AG09319 (cell line): ENCODE measurements at regions not wholly inside any gene's neighbourhood (a gene's known extent, or its start where the extent isn't known, plus 50 kb on each side); places are given as distances from the start of the nearest gene placed in this dataset.
"Not testable (repeated sequence)": the region's sequence is repeated elsewhere in the genome, so short reads cannot be mapped to it uniquely, and the experiment has no call there.

Experiments
- DNase-seq: peaks from one replicate; pipeline ENCODE4 v3.0.0-alpha.2; 2010; ENCODE audit warnings: low read depth; ENCODE audit errors: extremely low read depth
- CTCF ChIP-seq: IDR thresholded peaks from 2 replicates; pipeline ENCODE4 v1.5.1; 2011; ENCODE audit warnings: low read depth, mild to moderate bottlenecking, inconsistent platforms, low read length, moderate library complexity

- no peak for TF ChIP-seq CTCF
- DNase-seq, result no peak
Measured at GRCh38 chr2:147297820-147298219, 547.0 kb upstream of the ACVR2A start.

GRCh38 chr2:147294825-147295392 lies 549.9 kb upstream of the ACVR2A start:
- TF ChIP-seq CTCF, result no peak
- DNase-seq, result no peak

- no peak for TF ChIP-seq CTCF
- no peak for DNase-seq
Measured at GRCh38 chr2:147293991-147294824, 550.6 kb upstream of the ACVR2A start.

GRCh38 chr2:147288131-147288530 lies 556.7 kb upstream of the ACVR2A start:
- no peak for TF ChIP-seq CTCF
- no peak for DNase-seq

GRCh38 chr2:147275943-147276342 lies 568.9 kb upstream of the ACVR2A start:
- DNase-seq, result no peak
- TF ChIP-seq CTCF, result no peak

- TF ChIP-seq CTCF, result no peak
- DNase-seq, result no peak
Measured at GRCh38 chr2:147273628-147274027, 571.2 kb upstream of the ACVR2A start.

- DNase-seq, result no peak
- no peak for TF ChIP-seq CTCF
Measured at GRCh38 chr2:147273106-147273505, 571.7 kb upstream of the ACVR2A start.

- DNase-seq, result not testable (repeated sequence)
Measured at GRCh38 chr2:147269581-147269980, 575.2 kb upstream of the ACVR2A start.
